ENCODE measurements at regions not wholly inside any gene's neighbourhood (a gene's known extent, or its start where the extent isn't known, plus 50 kb on each side); places are given as distances from the start of the nearest gene placed in this dataset.

GRCh38 chr13:33910255-33910654 lies 92.3 kb downstream of the RFC3 start:
- intact Hi-C loops (cut with micrococcal nuclease): no loop called here
- H3K4me2 ChIP-seq (replicated peaks; ENCODE audit: extremely low read depth, low read length, poor library complexity, severe bottlenecking): no peak overlapping the region
- H3K9ac ChIP-seq (ENCODE audit: insufficient read depth, low read length, poor library complexity, severe bottlenecking): no peak overlapping the region
- no peak overlapping the region for H2AFZ ChIP-seq (ENCODE audit: insufficient read depth, low read depth, low read length, poor library complexity, severe bottlenecking)
- H3K36me3 ChIP-seq (replicated peaks in 1 of 2; ENCODE audit: control insufficient read depth in 1 of 2, insufficient read depth in 2 of 2, low read length in 2 of 2): no peaks in the 10 kb centered on the region
- peaks cover 0 to 4% (median 0%) of the 10 kb centered on the region in 7 donors for H3K9me3 Mint-ChIP-seq
- H4K20me1 ChIP-seq (ENCODE audit: insufficient read depth, low read length): no peaks in the 10 kb centered on the region
- no peaks in the 10 kb centered on the region for H3K4me1 ChIP-seq (ENCODE audit: control insufficient read depth in 1 of 2, insufficient read depth in 2 of 2, low read length in 2 of 2)
- WGBS (ENCODE audit: insufficient coverage): 91% methylated on average over 1 of the region's 1 CpG
- H3K4me3 ChIP-seq (replicated peaks in 1 of 3; ENCODE audit: low read depth in 2 of 3, low read length in 3 of 3): no peak overlapping the region
- H3K27me3 Mint-ChIP-seq (ENCODE audit: low read depth in 3 of 3): peaks cover 0 to 2% (median 0%) of the 10 kb centered on the region in 3 donors
- no peaks in the 10 kb centered on the region for H3K27me3 ChIP-seq (ENCODE audit: control insufficient read depth in 2 of 2, insufficient read depth in 2 of 2, low read length in 2 of 2)
- H3K4me1 Mint-ChIP-seq: no peaks in the 10 kb centered on the region
- no peaks in the 10 kb centered on the region for H3K9me3 ChIP-seq (replicated peaks in 1 of 2; ENCODE audit: control insufficient read depth in 1 of 2, insufficient read depth in 1 of 2, low read length in 2 of 2)
- H3K27ac ChIP-seq (ENCODE audit: low read depth in 1 of 2, low read length in 2 of 2): no peak overlapping the region
- TF ChIP-seq, protein P1, sequence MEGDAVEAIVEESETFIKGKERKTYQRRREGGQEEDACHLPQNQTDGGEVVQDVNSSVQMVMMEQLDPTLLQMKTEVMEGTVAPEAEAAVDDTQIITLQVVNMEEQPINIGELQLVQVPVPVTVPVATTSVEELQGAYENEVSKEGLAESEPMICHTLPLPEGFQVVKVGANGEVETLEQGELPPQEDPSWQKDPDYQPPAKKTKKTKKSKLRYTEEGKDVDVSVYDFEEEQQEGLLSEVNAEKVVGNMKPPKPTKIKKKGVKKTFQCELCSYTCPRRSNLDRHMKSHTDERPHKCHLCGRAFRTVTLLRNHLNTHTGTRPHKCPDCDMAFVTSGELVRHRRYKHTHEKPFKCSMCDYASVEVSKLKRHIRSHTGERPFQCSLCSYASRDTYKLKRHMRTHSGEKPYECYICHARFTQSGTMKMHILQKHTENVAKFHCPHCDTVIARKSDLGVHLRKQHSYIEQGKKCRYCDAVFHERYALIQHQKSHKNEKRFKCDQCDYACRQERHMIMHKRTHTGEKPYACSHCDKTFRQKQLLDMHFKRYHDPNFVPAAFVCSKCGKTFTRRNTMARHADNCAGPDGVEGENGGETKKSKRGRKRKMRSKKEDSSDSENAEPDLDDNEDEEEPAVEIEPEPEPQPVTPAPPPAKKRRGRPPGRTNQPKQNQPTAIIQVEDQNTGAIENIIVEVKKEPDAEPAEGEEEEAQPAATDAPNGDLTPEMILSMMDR (IDR thresholded peaks at IDR 0.05): no peak
- no peaks in the 10 kb centered on the region for H3K36me3 Mint-ChIP-seq
- H3K4me3 Mint-ChIP-seq: no peak overlapping the region
- no peak for DNase-seq
- H3K79me2 ChIP-seq (ENCODE audit: insufficient read depth, low read length): no peaks in the 10 kb centered on the region
- no peak overlapping the region for H3K27ac Mint-ChIP-seq

DNA sequence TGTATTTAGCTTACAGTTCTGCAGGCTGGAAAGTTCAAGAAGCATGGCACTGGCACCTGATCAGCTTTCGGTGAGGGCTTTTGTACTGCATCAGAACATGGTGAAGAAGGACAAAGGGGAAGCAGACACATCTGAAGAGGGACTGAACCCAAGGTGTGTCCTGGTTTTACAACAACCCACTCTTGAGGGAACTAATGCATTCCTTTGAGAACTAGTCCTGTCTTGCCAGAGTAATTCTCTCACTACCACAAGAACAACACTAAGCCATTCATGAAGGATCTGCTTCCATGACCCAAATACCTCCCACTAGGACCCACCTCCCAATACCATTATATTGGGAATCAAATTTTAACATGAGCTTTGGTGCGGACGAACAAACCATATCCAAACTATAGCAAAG lies 93.6 kb downstream of the RFC3 start:
- Histone ChIP-seq H3K4me3 (replicated peaks in 1 of 3; ENCODE audit: low read depth in 2 of 3, low read length in 3 of 3) (no peak overlapping the region), H3K4me2 (replicated peaks; ENCODE audit: extremely low read depth, low read length, poor library complexity, severe bottlenecking) (no peak overlapping the region), H3K36me3 (replicated peaks in 1 of 2; ENCODE audit: control insufficient read depth in 1 of 2, insufficient read depth in 2 of 2, low read length in 2 of 2) (no peaks in the 10 kb centered on the region), H2AFZ (ENCODE audit: insufficient read depth, low read depth, low read length, poor library complexity, severe bottlenecking) (no peak overlapping the region), H3K79me2 (ENCODE audit: insufficient read depth, low read length) (no peaks in the 10 kb centered on the region), H3K27me3 (ENCODE audit: control insufficient read depth in 2 of 2, insufficient read depth in 2 of 2, low read length in 2 of 2) (no peaks in the 10 kb centered on the region), H3K9me3 (replicated peaks in 1 of 2; ENCODE audit: control insufficient read depth in 1 of 2, insufficient read depth in 1 of 2, low read length in 2 of 2) (no peaks in the 10 kb centered on the region), H4K20me1 (ENCODE audit: insufficient read depth, low read length) (no peaks in the 10 kb centered on the region), H3K9ac (ENCODE audit: insufficient read depth, low read length, poor library complexity, severe bottlenecking) (no peak overlapping the region), H3K4me1 (ENCODE audit: control insufficient read depth in 1 of 2, insufficient read depth in 2 of 2, low read length in 2 of 2) (no peaks in the 10 kb centered on the region), H3K27ac (ENCODE audit: low read depth in 1 of 2, low read length in 2 of 2) (no peak overlapping the region)
- 100% methylated on average over 1 of the region's 3 CpGs for WGBS (ENCODE audit: insufficient coverage)
- H3K36me3 Mint-ChIP-seq: no peaks in the 10 kb centered on the region
- no peak for DNase-seq
- intact Hi-C loops (cut with micrococcal nuclease): no loop called here
- H3K27ac Mint-ChIP-seq: no peak overlapping the region
- H3K4me3 Mint-ChIP-seq: no peak overlapping the region
- H3K9me3 Mint-ChIP-seq: peaks cover 0 to 4% (median 0%) of the 10 kb centered on the region in 7 donors
- TF ChIP-seq, protein P1 (IDR thresholded peaks at IDR 0.05): no peak
- no peaks in the 10 kb centered on the region for H3K4me1 Mint-ChIP-seq
- H3K27me3 Mint-ChIP-seq (ENCODE audit: low read depth in 3 of 3): peaks cover 0 to 2% (median 0%) of the 10 kb centered on the region in 3 donors
